CD4-positive, alpha-beta T cell treated with Interleukin-2 at 100 ng/mL for 4 hours (primary cell): ENCODE measurements at regions not wholly inside any gene's neighbourhood (a gene's known extent, or its start where the extent isn't known, plus 50 kb on each side); places are given as distances from the start of the nearest gene placed in this dataset.

Experiments used
- DNase-seq: peaks from one replicate; pipeline ENCODE4 v3.0.0-alpha.2; 2020; ENCODE audit warnings: low spot score

DNA sequence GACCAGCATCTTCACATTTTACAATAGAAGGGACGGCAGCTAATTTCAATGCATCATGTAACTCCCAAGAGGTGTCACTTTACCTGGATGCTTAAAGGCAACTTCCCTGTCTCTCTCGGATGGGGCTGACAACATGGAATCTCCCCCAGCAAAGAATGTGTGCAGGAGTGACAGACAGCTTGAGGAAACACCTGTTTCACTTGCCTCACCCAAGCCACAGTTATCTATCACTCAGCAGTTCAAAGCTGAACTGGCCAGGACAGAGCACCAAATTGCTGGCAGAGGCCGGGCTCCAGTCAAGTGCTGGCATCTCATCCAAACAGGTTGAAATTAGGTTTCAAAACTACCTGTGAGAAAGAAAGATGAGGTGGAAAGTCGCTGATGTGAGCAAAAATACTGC lies 538.0 kb upstream of the PLXNA2 start:
- no peak for DNase-seq

DNA sequence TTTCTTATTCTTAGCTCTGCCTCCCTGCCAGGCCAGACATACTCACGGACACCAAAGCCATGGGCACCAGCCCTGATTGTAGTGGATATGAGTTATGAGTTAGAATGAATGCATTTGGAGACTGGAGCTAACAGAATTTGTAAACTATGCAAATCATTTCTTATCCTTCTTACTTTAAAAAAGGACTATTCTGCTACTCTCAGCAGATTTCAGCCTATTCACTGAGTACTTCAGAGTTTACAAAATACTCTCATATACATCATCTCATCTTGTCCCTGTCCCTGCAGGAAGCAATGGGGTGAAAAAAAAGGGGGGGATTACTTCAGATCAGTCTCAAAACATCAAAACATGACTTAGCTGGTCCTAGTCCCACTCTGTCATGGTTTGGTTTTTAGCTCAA lies 541.4 kb upstream of the PLXNA2 start:
- no peak for DNase-seq

DNA sequence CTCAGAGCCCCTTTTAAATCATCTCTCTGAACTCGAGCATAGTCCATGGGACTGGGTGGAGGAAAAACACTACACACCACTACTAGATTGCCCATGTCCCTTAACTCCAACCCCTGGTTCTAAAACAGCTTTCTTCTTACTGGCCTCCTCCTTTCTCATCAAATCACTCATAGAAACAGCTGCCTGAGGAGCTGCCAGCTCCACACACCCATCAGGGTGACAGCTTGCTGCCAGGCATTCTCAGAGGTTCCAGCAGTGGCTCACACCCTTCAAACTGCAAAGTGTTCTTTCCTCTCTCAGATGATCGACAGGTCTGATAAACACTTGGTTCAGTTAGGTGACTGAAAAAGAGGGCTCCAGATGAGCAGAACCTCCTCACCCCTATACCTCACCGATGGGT lies 543.0 kb upstream of the PLXNA2 start:
- no peak for DNase-seq

GRCh38 chr1:208788013-208788540 lies 543.9 kb upstream of the PLXNA2 start:
- DNase-seq: no peak

DNA sequence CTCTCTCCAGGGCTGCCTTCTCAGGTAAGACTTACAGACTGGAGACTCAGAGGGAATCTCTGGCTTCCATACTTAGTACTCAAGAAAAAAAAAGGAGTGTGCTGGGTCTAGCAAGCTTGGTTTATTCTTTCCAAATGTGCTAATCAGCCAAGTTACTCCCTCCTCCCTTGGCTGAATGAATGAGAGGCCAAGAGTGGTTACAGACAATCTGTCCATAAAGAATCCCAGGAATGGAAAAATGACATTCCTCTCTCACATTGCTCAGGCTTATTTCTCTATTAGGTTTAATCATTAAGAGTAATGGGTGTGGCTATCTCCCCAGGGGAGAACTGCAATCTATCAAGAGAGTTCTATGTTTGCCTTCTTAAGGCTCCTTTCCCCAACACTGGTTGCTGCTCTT lies 547.3 kb upstream of the PLXNA2 start:
- no peak for DNase-seq

- DNase-seq: no peak
Observed at GRCh38 chr1:208793861-208794345, 549.7 kb upstream of the PLXNA2 start.

DNA sequence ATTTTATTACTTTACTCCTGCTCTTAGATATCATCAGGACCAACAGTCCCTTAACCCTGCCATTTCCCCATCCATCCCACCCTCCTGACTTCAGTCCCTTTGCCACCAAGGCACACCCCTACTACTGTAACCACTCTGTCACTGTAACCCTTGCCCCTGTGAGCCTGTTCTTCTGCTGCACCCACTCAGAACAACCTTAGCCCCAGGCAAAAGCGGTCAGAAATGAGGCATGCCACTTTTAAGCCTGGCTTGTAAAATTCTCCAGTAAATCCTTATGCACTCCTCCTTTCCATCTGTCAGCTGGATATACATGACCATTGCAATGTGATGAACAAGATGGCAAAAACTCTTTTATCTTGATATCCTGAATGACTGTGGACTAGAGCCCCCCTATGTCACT lies 555.0 kb upstream of the PLXNA2 start:
- DNase-seq: no peak

DNA sequence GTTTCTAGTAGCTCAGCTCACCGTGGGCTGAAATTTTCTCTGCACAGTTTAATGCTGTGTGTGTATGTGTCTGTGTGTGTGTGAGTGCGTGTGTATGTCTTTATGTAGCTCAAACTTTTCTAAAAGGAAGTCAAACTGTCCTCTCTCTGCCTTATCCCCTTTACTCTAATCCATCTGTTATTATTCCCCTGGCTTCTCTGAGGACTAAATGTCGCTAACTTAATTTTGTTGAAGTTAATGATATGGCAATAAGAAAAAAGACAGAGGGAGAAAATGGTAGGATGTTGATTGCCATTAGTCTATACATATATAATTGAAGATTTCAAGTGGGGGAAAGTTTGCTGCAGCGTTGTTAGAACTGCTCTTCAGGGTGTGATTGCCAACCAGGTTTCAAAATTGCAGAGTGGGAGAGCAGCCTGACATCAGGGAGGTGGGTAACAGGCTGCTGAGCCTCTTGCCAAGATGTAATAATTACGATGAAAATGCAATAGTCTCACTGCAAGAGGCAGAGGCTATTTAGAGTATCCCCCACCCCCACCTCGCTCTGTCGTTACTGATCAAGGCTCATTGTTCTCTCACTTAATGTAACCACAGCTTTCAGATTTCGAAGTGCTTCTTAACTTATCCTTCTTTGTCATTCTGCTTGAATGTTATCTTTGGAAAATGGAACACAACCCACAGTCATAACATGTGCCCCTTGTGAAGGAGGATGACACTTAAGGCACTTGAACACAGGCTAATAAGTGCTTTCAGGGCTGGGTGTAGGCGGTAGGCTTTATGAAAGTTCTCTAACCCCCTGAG lies 559.0 kb upstream of the PLXNA2 start:
- no peak for DNase-seq

GRCh38 chr1:208807446-208808127 lies 563.4 kb upstream of the PLXNA2 start:
- DNase-seq: no peak

- no peak for DNase-seq
Observed at GRCh38 chr1:208808301-208808700, 564.1 kb upstream of the PLXNA2 start.

DNA sequence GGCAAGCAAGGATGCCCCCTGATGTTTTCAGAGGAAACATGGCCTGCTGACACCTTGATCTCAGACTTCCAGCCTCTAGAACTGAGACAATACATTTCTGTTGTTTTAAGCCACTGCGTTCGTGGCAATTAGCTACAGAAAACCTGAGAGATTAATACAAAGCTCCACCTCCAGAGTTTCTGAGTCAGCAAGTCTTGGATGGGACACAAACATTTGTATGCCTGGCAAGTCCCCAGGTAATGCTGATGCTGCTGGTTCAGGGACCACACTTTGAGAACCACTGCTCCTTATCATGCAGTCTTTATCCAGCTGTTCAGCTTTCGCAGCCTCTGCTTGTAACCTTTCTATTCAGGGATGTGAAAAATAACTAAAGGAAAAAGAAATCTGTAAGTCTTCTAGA lies 565.7 kb upstream of the PLXNA2 start:
- no peak for DNase-seq

DNA sequence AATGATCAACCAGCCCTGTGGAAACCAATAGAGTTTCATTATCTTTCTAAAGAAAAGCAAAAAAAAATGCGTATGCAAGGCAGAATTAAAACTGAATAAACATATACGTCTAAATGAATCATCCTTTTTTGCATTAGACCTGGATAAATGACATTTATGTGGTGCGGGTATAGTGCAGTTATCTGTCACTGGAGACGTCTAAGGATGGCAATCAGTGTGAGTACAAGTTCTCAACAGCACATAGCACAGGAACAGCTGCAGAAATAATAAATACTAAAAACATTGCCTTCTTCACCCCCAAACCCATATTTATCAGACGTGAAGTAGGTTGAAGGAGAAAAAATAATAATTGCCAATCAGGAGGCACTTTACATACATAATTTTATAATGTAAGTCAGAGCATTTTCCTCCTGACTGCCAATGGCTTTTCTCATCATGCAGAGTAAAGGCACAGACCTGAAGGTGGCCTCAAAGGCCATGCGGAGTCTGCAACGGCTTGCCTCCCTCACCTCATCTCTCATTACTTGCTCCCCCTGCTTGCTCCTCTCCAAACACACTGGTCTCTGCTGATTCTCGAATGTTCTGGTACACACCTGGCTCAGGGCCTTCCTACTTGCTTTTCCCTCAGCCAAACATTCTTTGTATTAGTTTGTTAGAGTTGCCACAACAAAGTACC lies 574.7 kb upstream of the PLXNA2 start:
- no peak for DNase-seq

DNA sequence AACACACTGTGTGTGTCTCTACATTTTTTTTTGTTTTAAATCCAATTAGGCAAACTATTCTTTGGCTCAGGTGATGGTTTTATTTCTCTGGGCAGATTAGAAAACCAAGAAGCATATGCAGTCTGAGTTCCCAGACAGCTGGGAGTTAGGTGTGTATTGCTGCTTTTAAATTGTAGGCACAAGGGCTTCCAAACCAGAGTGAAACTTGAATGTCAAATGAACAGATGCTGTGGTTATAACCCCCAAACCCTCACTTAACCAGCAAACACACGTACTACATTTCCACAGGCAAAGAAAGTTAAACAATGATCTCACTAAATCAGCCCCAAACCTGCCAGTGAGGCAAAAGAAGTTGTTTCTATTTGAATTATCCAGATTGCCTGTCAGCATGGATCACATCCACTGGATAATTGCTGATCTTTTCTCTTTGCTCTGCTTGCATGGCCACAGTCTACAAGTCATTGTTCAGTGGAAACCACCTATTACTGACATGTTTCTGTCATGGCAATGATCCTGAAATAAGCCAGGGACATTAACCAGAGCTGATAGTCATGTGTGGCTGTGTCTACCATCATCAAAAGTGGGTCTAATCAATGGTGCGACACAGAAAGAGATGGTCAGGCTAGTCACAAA lies 576.5 kb upstream of the PLXNA2 start:
- no peak for DNase-seq

- no peak for DNase-seq
Observed at GRCh38 chr1:208821939-208822338, 577.8 kb upstream of the PLXNA2 start.

DNA sequence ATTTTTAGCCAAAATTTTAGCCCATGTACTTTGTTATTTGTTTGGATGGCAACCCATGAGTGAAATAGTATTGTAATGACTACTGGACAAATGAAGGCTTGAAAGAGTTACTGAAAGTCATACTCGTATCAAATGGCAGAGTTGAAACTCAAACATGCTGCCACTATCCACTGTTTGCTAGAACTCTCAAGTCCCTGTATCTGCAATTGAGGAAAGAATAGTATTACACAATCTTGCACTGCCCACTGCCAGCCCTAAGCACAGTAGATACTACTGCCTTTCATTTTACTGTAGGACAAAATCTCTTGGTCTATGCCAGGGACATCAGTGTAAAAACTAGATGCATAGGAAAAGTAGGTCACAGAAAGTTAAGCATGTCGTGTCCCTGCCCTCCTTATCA lies 581.1 kb upstream of the PLXNA2 start:
- DNase-seq: no peak

DNA sequence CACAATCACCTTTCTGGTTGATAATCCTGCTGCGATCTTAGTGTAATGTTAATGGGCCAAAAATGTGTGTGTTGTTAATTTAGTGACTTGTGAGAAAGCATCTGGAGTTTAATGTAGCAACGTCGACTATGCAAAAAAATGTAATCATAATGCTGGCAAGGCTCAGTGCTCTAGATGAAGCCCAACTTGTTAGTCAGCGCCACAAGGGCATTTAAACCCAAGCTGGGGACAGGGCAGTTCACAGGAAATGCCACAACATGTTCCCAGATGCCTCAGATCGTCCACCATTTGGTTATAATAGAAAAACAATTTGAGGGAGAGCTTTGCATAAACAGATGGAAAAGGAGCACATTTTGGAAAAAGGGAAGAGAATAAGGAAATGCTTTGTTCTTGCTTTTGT lies 585.4 kb upstream of the PLXNA2 start:
- no peak for DNase-seq

DNA sequence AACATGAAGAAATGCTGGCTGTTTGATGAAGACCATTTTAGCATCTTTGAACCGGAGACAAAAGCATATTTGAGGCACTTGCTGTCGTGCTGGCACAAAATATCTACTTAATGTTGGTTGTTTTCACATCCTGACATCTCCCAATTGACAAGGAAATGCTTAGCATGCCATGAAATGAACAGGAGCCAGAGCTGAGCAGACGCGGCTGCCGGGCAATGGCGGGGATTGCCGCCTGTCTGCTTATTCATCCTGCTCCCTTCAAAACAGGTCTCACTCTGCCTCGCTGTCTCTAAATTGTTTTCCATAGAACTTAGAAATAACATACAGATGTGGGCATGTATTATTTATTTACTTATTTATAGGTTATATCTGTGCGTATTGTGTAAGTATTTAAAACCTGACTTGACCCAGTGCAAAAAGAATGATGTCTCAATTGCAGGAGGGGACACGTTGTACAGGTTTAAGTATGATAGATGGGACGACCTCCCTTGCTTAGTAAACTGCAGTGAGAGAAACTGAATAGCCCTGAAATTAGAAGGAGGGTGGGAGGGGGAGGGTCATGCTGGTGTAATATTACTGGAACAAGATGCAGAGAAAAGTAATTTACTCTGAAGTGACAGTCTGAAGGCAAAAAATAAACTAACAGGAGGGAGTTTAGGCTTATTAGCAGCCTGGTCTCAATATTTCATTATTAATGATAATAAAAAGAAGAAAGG lies 590.4 kb upstream of the PLXNA2 start:
- DNase-seq: no peak

- no peak for DNase-seq
Observed at GRCh38 chr1:208835097-208835463, 590.9 kb upstream of the PLXNA2 start.

DNA sequence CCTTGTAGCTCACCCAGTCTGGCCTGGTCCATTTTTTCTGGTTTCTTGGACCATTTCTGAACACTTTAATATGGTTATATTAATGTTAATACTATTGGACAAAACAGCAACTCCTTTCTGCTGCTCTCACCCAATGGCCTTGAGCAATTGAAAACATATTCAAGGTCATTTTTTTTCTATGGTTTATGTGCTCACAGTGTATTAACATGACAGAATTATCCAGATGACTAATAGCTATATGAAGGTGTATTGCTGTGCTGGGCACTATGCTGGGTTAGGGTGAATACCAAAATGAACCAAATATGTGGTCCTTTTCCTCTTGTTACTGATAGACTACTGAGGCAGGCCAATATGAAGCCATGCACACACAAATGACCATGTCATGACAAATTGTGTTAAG lies 591.6 kb upstream of the PLXNA2 start:
- DNase-seq: no peak

DNA sequence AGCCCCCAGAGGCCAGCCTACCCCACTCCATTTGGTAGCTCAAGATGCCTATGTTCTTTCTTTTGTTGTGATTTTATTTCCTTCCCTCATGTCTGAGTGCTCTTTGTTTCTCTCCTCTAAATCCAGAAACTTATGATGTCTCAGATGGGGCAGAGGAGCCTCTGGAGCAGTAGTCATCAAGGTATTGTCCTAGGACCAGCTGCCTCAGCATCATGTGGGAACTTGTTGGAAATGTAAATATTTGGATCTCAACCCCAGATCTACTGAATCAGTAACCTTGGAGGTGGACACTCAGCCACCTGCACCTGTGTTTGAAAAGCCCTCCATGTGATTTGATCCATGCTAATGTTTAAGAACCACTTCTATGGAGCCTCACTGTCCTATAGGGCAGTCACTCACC lies 593.1 kb upstream of the PLXNA2 start:
- no peak for DNase-seq

- DNase-seq: no peak
Observed at GRCh38 chr1:208841436-208841835, 597.3 kb upstream of the PLXNA2 start.

- DNase-seq: no peak
Observed at GRCh38 chr1:208842451-208842850, 598.3 kb upstream of the PLXNA2 start.
